ENCODE measurements at regions not wholly inside any gene's neighbourhood (a gene's known extent, or its start where the extent isn't known, plus 50 kb on each side); places are given as distances from the start of the nearest gene placed in this dataset.
A peak's percentile ranks its signal among the peaks of the same experiment; 100 is the strongest.

- no peak for TF ChIP-seq POLR3A (IDR thresholded peaks at IDR 0.05; ENCODE audit: borderline replicate concordance, extremely low read depth, insufficient read depth, insufficient read length)
- no peak for TF ChIP-seq SP2 (IDR thresholded peaks at IDR 0.05; ENCODE audit: extremely low read depth, low read depth, low read length, poor library complexity, severe bottlenecking)
- TF ChIP-seq NR1H2 (CRISPR knock-in tag; IDR thresholded peaks at IDR 0.05) = no peak
- TF ChIP-seq ZNF778 (CRISPR knock-in tag; IDR thresholded peaks at IDR 0.05) = no peak
- no peak for TF ChIP-seq ATF4 (CRISPR knock-in tag; IDR thresholded peaks at IDR 0.05)
- no peak for TF ChIP-seq NR4A1 (CRISPR knock-in tag; IDR thresholded peaks at IDR 0.05)
- TF ChIP-seq NR4A1 (tag; IDR thresholded peaks at IDR 0.05) = no peak
Observed at GRCh38 chr2:136173126-136173525, 55.2 kb upstream of the CXCR4 start (continued).

- DNase-seq (ENCODE audit: extremely low read depth in 1 of 4, low spot score in 3 of 4) (no peak), ATAC-seq (peak; percentile 57; the same call in 2 of the 3 replicates), FAIRE-seq (no peak)
- H3K27me3 ChIP-seq (ENCODE audit: control insufficient read depth in 2 of 2, insufficient read depth in 2 of 2, low read length in 2 of 2) = peaks cover 7 to 14% of the 10 kb centered on the region in 2 experiments; a peak in 3 of 5 replicates
- 0% methylated on average over 4 of the region's 4 CpGs for WGBS (ENCODE audit: insufficient coverage, low coverage, missing lambda C conversion rate)
- BruUV-seq (replicated peaks) = no TSS peak
- H3K4me3 ChIP-seq = no peak overlapping the region
- no peak overlapping the region for H3K27ac ChIP-seq (ENCODE audit: extremely low read depth, low read depth, low read length)
- intact Hi-C loops (cut with micrococcal nuclease) (no loop called here), in situ Hi-C loops (cut with MboI) (no loop called here)
- H3K9me1 ChIP-seq (ENCODE audit: control insufficient read depth, insufficient read depth, low read length) = no peaks in the 10 kb centered on the region
- CTCF ChIA-PET (ENCODE audit: low intra/inter-chr PET ratio) = no interaction called here
- no peak overlapping the region for H2AFZ ChIP-seq (ENCODE audit: low read depth, low read length)
- no peak for TF ChIP-seq MLLT1 (IDR thresholded peaks at IDR 0.05)
- TF ChIP-seq NFE2 (IDR thresholded peaks at IDR 0.05; ENCODE audit: low read depth) = no peak
- TF ChIP-seq NKRF (IDR thresholded peaks at IDR 0.05; ENCODE audit: borderline replicate concordance) = no peak
- TF ChIP-seq ZBTB34 (CRISPR knock-in tag; IDR thresholded peaks at IDR 0.05) = no peak
- TF ChIP-seq RFX7 (CRISPR knock-in tag; IDR thresholded peaks at IDR 0.05) = no peak
- no peak for TF ChIP-seq ZNF445 (CRISPR knock-in tag; IDR thresholded peaks at IDR 0.05; ENCODE audit: low read depth)
- POLR2A ChIA-PET = interaction anchor here (0.6 kb wide), 1 partner anchor 9 kb away, joined by 3 read pairs; no protein-coding TSS in a partner anchor
- no peaks in the 10 kb centered on the region for H3K79me2 ChIP-seq (ENCODE audit: control insufficient read depth, insufficient read depth, low read length)
- H3K9me3 ChIP-seq (replicated peaks; ENCODE audit: control insufficient read depth, insufficient read depth, low read depth, low read length) = no peaks in the 10 kb centered on the region
- H3K9ac ChIP-seq (ENCODE audit: insufficient read depth in 1 of 2, low read depth in 2 of 2, low read length in 2 of 2) = no peak overlapping the region
- H3K4me1 ChIP-seq (replicated peaks in 1 of 2; ENCODE audit: control insufficient read depth in 2 of 2, insufficient read depth in 2 of 2, low read length in 2 of 2) = no peaks in the 10 kb centered on the region
- no peak overlapping the region for H3K4me2 ChIP-seq (ENCODE audit: insufficient read depth, low read length)
- H4K20me1 ChIP-seq (replicated peaks; ENCODE audit: control insufficient read depth, insufficient read depth, low read length) = 0 out of 2 replicates have a peak, but pooled peaks cover 3% of the 10 kb centered on the region
- H3K36me3 ChIP-seq (ENCODE audit: control insufficient read depth, insufficient read depth, low read length) = no peaks in the 10 kb centered on the region
Observed at GRCh38 chr2:136171223-136171622, 53.3 kb upstream of the CXCR4 start.
